Hematopoietic multipotent progenitor cell treated with erythropoietin and hydrocortisone succinate and interleukin-3 and kit ligand, for 4 days (in vitro differentiated cells): ENCODE measurements at regions not wholly inside any gene's neighbourhood (a gene's known extent, or its start where the extent isn't known, plus 50 kb on each side); places are given as distances from the start of the nearest gene placed in this dataset.

ENCODE experiments used
- DNase-seq: peaks from one replicate; pipeline ENCODE4 v3.0.0-alpha.2; 2015

DNA sequence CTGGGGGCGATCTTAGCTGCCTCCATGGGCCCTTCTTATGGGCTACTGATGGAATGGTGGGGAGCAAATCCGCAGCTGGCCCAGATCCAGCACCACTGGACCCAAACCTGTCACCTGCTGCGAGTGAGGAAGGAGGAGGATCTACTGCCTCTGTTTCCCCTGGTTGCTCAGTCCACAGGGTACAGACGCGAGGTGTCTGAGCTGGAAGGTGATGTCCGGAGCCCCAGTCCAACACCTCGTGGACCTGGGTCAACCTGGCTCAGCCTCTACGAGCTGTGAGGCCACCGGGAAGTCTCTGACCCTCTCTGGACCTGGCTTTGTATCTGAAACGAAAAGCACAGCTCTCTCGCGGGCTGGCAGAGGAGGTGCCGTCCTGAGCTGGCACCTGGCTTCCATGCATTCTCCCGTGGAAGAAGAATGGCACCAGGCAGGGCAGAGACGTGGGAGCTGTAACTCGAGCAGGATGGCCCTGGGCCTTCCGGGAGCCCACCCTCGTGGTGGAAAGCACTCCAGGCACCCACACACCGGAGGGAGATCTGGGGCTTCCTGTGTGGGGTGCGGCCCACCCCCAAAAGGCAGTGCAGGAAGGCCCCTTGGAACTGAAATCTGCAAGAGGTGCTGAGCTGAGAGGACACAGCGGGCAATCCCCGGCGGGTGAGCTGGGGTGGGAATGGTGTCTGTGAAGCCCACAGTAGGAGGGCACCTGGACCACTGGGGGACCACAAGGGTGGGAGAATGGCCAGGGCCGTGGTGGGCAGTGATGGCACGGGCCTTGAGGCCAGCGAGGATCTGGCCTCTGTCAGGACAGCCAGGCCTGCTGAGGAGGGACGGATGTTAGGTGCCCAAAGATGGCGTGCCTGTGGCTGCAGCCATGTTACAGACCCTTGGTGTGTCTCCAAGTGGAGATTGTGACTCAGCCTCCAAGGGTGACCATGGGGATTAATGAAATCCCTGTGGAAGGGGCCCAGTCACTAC lies 133.4 kb downstream of the OLFM1 start:
- DNase-seq: no peak

GRCh38 chr9:135221576-135221950 lies 134.1 kb downstream of the OLFM1 start:
- DNase-seq: no peak

DNA sequence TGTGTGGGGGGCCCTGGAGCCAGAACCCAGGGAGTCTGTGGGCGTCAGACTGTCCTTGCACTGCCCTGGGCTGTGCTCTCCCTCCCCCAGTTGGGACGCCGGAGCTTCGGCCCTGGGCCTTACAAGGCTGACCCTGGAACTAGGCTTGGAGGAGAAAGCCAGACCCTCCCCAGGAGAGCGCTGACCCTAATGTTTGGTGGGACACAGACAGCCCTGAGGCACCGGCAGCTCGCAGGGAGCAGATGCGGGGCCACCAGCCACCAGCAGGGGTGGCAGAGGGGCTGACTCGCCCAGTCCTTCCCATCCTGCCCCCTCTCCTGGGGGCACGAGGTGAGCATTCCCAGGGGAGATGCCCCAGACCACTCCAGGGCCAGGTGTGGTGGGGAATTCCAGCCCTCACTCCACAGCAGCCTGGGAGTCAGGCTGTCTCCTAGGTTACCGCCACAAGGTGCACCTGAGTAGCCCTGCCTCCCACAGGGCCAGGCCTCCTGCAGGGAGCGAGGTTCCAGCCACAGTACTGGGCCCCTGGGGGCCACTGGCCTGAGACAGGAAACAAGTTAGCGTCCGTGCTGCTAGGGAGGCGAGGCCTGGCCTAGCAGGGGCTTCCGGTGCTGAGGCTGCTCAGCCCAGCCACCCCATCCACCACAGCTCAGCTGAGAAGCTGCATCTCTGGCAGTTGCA lies 134.6 kb downstream of the OLFM1 start:
- no peak for DNase-seq

DNA sequence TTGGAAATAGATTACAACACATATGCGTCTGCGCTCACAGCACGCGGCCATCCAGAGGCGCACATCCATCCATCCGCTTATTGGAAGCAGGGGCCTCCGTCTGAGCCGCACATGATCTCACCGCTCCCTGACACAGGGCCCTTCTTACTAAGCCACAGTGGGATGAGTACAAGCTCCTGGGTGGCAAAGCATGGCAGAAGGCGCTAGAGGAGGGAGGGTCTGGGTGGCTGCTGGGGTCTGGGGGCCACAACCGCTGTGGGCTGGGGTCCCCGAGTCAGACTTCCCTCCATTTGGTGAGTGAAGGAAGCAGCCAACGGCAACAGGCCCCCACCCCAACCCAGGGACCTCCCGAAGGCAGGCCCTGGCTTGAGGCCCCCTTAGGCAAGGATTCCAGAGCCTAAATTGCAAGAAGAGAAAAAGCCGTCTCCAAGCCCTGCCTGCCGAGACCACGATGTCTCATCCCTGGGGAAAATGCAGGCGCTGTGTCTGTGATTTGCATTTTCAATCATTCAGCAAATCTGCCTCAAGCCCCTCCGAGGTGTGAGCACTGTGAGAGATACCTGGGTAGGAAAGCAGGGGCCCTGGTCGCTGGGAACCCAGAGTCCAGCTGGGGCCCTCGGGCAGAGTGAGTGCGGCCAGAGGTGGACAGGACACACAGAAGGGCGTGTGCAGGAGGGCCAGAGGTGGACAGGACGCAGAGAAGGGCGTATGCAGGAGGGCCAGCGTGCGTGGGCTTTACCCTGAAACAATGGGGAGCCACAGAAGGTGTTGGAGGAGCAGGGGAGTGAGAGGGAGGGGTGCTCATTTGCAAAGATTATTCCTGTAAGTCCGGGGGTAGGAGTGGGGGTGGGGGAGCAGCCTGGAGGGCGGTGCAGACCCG lies 135.7 kb downstream of the OLFM1 start:
- no peak for DNase-seq

GRCh38 chr9:135223831-135224230 lies 136.4 kb downstream of the OLFM1 start:
- DNase-seq: no peak

DNA sequence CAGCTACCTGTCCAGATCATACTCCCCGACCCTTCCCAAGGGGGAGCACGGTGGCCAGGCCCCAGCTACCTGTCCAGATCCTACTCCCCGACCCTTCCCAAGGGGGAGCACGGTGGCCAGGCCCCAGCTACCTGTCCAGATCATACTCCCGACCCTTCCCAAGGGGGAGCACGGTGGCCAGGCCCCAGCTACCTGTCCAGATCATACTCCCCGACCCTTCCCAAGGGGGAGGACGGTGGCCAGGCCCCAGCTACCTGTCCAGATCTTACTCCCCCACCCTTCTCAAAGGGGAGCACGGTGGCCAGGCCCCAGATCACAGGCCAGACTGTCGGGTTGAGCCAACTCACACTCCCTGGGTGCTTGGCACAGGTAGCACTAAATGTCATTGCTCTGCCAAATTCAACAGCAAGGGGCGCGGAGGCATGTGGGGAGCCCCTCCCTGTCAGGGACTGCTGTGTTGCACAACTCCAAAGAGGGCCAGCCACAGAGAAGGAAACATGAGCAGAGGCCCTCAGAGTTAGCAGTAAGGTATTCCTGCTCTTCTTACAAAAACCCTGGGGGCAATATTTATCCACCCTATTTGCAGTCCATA lies 136.9 kb downstream of the OLFM1 start:
- peak; percentile 12 for DNase-seq

DNA sequence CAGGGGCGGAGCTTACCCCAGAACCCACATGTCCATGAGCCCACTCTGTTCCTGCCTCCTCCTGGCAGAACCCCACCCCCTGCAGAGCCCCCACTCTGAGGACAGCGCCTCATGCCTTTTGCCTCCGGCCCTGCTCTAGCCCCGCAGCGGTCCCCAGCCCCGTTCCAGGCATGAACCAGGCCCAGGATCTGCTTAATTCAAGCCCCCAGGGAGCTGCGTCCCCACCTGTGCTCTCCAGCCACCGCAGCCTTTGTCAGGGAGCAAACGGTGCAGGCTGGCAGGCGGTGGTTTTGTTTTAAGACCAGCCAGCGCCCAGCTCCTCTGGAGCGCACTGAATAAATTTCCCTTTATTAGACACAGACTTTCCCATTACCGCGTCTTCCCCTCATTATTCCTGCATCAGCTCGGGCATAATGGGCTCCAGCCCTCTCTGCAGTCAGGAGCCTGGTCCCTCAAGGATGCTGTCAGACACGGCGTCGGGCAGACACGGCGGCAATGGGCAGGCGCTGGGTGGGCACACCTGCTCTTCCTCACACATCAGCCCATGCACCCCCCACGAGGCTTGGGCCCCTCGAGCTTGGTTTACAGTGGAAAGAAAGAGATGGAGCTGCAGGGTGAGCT lies 137.6 kb downstream of the OLFM1 start:
- no peak for DNase-seq

DNA sequence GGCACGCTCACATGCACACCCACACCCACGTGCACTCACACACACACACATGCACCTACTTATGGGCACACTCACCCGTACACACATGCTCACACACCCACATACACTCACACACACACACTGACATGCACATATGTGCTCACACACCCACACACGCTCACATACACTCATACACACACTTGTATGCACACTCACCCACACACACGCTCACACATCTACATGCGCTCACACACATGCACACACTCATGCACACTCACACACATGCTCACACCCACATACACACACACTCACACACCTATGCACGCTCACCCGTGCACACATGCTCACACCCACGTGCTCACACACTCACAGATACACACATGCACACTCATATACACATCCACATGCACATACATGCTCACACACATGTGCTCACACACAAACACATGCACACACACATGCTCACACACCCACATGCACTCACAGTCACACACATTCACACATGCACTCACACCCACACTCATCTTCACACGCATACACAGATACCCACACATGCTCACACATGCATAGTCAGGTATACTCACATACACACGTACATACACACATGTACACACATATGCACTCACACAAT lies 138.3 kb downstream of the OLFM1 start:
- no peak for DNase-seq

DNA sequence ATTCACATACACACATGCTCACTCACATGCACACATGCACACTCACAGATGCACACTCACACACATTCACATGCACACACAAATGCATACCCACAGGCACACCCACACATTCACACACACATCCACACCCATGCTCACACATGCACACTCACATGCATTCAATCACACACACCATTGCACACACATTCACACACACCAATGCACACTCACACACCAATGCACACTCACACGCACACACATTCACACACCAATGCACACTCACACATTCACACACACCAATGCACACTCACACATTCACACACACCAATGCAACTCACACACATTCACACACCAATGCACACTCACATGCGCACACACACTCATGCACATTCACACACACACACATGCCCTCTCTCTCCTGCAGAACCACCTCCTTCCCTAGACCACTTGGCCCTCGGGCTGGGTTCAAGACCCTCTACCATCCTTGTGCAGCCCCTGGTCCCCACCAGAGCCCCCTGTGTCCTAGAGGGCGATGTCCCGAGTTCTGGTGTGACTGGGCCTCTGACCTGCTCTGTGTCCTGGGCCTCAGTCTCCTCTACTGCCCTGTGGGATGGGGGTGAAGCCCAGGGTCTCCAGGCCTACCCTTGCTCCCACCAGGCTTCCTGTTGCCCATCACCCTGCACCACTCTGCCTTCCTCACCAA lies 139.0 kb downstream of the OLFM1 start:
- no peak for DNase-seq

GRCh38 chr9:135227641-135228251 lies 140.3 kb downstream of the OLFM1 start:
- DNase-seq: no peak

DNA sequence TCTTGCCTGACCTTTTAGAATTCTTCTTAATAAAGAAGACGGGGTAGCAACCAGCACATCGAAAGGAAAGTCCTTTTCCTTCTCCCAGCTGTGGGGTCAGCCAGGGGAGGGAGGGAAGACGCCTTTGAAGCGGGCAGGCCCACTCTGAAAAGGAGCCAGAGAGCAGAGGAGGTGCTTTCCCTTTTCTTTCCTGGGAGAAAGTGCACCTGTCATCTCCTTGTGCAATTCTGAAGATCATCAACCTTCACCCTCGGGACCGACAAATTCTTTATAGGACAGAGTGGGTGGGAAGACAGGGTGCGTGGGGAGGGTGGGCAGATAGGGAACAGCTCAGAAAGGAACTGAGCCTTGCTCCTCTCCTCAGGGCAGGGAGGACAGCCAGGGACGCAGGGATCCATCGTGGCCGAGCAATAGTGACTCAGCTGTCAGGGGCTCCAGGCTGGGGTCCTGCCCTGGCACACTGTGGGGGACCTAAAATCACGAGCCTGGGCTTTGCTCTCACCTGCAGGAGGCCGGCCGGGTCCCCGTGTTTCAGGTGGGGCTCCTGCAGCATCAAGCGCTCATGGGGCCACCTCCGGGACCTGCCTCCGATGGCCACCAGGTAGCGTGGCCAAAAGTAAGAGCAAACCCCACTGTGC lies 141.0 kb downstream of the OLFM1 start:
- no peak for DNase-seq

DNA sequence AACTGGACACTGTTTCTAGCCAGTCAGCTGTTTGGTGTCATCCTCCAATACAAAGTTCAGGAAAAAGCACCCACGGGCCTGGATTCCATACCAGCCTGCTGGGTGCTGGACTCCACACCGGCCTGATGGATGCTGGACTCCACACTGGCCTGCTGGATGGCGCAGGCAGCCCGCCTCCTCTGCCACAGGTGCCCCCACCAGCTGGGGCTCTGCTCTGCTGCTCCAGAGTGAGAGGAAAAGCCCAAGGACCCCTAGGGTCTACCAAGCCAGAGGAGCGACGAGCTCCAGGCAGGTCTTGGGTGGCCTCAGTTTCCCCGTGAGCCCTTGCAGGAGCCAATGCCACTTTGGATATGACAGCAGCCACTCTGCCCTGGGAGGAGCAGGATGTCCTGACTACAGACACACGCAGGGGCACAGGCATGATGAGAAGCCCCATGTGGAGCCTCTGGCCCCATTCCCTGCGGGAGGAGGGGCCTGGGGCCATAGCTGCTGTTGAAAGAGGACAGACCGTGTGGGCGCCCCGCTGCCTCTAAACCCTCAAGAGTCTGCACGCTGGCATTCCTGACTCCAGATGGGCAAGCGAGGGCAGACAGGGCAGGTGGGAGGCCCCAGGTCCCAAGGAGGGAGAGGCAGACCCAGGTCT lies 141.6 kb downstream of the OLFM1 start:
- DNase-seq: no peak

DNA sequence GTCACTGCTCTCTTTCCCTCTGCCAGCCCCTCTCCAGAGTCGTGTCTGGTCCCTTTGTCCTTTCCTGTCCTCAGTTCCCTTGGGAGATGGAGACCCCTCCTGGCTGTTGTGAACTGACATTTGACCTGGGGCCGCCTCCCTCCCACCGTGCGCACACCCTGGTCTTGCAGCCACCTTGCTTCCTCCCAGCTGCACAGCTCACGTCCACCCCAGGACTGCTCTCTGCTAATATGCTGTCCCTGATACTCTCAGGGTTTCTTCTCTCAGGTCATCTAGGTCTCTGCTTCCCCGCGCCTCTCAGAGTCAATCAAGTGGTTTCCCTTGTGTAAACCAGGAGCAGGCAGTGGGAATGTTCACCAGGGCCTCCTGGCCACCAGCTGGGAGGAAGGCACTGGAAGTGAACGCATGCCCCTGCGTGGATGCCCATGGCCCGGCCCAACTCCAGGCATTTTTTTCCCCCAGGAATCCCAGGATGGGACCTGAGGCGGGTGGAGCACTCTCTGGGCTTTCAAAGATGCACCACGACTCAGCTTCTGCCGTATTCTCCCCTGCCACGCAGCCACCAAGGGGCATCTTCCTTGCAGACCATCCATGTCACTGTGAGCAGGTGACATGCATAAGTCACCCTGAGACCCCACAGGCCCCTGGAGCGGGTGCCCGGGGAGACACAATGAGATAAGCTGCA lies 142.4 kb downstream of the OLFM1 start:
- DNase-seq: no peak

DNA sequence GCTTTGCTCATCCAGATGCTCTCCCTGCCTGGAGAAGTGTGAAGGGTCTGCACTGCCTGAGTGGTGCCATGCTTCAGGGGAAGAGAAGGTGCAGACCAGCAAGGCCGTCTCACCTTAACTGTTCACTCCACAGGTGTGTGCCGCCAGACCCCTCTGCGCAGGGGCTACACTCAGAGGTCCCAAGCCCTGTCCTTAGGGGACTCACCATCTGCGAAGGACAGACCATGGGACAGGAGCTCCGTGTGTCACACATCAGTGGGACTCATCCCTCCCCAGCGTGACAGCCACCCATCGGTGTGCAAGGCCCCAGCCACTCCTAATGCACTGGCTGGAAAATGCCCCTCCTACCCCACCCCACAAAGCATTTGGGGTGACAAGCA lies 142.9 kb downstream of the OLFM1 start:
- DNase-seq: no peak

GRCh38 chr9:135230817-135231520 lies 143.5 kb downstream of the OLFM1 start:
- no peak for DNase-seq

- DNase-seq: no peak
These were observed 151.8 kb downstream of the OLFM1 start for GRCh38 chr9:135239100-135239768.

DNA sequence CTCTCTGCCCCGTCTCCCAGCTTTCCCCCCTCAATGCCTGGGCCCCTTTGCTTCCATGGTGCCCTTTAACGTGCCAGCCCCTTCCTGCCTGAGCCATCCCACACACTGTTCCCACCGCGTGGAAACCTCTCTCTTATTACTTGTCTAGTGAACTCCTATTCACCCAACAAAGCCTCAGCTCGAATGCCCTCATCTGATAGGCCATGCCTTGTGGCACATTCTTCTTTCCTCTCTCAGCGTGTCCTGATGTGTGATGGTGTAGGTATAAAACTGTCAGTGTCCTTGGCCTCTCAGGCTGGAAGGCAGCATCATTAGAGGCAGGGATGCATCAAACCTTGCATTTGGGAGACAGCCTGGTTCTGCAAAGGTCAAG lies 152.3 kb downstream of the OLFM1 start:
- DNase-seq: no peak

DNA sequence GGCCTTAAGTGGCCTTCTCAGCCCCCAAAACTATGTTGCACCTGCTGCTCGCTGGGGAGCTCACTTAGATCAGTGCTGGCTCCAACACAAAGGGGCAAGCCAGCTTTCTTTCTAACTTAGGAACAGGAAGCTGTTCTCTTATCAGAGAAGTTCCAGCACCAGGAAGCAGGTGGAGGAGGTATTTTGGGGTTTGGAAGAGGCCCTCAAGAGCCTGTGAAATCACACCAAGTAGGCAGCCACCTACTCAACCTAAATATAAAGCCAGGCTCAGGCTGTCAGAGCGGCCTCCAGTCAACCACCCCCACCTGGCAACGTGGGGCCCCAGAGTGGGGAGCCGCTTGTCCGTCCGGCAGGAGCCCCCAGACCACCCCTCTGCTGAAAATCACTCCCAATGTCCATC lies 152.8 kb downstream of the OLFM1 start:
- peak; percentile 26 for DNase-seq
